ENCODE measurements at regions not wholly inside any gene's neighbourhood (a gene's known extent, or its start where the extent isn't known, plus 50 kb on each side); places are given as distances from the start of the nearest gene placed in this dataset.
"Not testable (repeated sequence)": the region's sequence is repeated elsewhere in the genome, so short reads cannot be mapped to it uniquely, and the experiment has no call there.

DNA sequence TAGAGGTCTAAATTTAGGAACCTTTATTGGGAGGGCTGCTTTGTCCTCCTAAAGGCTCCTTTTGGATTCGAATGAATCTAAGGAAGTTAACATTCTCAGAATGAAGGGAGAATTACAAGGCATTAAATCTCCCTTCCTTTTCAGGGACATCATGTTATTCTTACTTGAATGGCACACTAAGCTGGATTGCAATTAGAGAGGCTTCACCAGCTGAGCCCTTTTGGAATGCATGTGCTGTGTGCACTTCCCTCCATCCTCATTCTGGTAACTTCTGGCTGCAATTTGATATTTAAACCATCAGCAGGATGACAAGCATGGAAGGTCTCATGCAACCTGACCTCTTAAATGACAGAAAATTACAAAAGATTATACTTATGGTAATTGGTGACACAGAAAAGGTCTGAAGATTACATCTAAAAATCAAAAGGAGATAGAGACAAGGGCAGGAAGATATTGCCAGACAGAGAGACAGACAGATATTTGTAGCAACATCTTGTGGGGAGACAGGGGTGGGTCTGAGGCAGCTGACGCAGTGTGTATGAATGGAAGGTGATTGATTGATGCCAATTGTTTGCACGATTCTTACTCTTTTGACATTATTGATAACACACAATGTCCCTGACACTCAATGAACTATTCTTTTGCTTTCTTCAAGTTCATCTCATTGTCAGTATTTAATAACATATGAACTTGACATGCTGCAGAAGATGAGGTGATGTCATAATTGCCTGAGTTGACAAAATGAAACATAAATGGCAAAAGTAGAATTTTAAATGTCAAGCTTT lies 570.8 kb upstream of the GYPC start:
- no peak for DNase-seq (ENCODE audit: low read depth)

DNA sequence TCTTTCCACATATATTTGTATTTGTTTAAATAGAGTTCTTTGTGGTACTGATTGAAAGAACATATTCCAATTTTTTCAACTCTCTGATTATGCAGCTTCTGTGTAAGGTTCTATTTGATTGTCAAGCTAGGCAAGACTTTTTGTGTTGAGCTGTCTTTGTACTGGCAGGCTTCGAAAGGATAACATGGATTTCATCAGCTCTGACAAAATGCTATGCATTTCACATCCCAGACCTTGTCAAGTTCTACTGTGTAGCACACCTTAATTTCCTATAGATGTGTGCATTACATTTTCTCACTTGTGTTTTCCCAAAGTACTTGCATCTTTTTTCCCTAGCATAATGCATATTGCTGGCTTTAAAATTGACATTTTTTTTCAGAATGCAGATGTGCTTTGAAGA lies 555.0 kb upstream of the GYPC start:
- DNase-seq (ENCODE audit: low read depth): no peak

DNA sequence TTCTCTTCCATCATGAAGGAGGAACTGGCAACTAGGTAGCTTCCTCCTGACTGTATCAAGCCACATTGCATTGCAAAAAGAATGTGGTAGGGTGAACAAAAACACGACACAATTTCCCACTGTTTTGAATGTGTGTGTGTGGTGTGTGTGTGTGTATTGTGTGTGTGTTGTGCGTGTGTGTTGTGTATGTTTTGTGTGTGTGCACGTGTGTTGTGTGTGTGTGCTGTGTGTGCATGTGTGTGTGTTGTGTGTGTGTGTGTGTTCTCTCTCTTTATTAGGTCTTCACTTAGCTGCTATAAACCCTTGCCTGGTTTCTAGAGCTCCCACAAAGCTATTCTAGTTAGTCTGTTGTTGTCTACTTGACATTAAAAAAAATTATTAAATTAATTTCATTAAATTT lies 550.0 kb upstream of the GYPC start:
- DNase-seq (ENCODE audit: low read depth): no peak

DNA sequence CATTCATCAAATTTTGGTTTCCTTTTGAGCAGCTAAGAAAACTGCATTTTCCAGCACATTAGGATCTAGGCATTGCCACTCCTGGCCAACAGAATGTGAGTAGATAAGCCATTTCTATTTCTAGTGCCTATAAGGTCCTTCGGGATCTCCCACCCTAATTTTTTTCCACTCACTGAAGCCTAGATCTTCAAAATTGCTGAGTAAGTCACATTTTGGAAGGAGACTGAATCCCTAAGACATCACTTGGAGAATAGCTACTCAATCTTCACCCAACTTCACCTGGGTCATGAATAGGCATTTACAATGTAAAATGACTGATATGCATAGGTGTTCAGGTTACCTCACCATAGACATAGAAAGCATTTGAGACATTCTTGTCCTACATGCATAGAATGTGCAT lies 548.1 kb upstream of the GYPC start:
- no peak for DNase-seq (ENCODE audit: low read depth)

DNA sequence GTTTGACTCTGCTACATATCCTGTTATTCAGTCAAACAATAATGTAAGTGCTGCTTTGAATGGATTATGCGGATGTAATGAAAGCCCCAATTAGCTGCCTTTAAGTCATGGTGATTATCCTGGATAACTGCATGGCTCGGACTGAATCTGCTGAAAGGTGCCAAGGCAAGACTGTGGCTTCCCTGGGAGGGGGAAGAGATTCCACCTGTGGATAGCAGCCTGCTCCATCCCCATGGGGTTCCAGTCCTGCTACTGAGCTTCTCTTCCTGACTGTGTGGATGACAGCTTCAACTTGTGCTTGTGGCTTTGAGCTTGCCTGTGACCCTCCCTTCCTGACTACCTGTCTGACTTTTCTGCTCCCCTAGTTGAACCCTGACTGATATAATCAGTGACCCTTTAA lies 540.0 kb upstream of the GYPC start:
- no peak for DNase-seq (ENCODE audit: low read depth)

DNA sequence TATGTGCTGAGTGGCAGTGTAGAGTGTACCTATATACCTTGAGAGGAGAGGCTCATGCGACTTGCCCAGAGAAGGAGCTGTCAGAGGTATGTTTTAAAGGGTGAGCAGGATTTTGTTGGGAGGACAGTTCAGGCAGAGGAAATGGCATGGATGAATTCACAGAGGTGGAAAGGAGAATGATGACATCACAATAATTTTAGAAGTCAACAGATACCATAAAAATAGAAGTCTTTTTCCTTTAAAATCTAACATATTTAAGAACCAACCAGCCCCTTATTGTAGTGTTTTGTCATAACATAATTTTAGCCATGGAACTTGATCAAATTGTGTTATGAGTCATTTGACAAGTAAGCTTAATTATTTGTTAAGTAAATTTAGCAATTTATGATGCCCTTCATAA lies 538.1 kb upstream of the GYPC start:
- DNase-seq (ENCODE audit: low read depth): no peak

DNA sequence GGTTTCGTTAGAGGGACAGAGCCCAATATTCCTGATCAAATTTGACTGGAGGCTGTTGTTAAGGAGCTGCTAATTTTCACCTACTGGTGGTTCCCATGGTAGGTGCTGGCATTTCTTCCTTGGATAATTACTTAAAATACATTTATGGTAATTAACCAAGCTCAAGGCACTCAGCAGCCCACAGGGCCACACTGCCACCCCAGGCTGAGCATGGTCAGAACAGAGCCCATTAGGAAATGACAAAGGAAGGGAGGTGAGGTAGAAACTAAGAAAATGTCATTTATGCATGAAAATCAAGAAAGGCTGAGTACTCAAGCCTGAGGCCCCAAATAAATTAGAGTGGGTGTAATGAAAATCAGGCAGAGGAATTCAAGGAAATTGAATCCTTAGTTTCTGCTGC lies 510.2 kb upstream of the GYPC start:
- DNase-seq (ENCODE audit: low read depth): no peak

DNA sequence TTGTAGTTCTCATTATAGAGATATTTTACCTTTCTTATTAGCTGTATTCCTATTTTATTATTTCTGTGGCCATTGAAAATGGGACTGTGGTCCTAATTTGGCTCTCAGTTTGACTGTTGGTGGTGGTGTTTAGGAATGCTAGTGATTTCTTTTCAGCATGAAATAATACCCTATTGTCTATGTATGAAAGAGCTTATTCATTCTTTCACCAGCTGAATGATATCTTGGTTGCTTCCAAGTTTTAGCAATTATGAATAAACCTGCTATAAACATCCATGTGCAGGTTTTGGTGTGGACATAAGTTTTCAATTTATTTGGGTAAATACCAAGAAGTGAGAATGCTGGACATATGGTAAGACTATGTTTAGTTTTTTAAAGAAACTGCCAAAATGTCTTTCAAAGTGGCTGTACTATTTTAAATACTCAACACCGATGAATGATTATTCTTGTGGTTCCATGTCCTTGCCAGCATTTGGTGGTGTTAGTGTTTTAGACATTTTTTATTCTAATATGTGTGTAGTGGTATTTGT lies 501.6 kb upstream of the GYPC start:
- DNase-seq (ENCODE audit: low read depth): no peak

DNA sequence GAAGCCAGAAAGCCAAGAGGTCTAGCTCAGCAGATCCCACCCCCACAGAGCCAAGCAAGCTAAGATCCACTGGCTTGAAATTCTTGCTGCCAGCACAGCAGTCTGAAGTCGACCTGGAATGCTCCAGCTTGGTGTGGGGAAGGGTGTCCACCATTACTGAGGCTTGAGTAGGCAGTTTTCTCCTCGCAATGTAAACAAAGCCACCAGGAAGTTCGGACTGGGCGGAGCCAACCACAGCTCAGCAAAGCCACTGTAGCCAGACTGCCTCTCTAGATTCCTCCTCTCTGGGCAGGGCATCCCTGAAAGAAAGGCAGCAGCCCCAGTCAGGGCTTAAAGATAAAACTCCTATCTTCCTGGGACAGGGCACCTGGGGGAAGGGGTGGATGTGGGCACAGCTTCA lies 495.0 kb upstream of the GYPC start:
- DNase-seq (ENCODE audit: low read depth): not testable (repeated sequence)

DNA sequence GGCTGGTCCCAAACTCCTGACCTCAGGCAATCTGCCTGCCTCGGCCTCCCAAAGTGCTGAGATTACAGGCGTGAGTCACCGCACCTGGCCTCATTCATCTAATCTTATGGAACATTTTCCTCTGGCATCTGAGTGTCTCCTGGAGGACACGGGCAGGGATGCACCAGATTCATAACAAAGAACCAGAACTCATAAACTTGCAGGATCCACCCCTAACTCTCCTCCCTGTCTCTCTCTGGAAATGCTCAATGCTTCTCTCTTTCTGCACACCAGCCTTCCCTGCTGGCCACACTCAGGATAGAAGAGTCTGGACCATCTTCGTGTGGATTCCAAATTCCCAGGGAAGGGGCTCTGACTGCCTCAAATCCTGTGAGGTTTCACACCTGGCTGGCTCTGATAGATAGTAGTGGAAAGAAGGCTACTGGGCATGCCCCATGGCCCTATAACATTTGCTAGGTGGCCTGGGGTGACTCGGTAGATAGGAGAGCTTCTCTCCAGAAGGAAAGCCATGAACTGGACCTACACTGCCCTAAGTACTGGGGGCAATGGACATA lies 483.2 kb upstream of the GYPC start:
- no peak for DNase-seq (ENCODE audit: low read depth)

DNA sequence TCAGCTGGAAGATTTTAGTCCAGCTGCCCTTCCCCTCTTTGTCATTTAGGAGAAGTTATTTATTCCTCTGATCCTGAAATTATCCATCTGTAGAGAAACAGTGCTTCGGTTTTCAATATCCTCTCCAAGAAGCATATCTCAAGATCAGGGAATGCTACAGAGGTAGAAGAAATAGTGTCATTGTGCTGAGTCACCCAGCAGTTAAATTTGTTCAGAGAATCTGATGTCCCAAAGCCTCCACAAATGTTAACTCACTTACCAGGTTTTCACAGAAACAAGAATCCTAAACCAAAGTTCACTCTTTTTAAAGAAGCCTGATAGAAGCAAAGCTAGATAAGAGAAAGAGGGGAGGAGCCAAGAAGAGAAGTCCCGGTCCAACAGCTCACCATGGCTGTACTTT lies 480.7 kb upstream of the GYPC start:
- no peak for DNase-seq (ENCODE audit: low read depth)

DNA sequence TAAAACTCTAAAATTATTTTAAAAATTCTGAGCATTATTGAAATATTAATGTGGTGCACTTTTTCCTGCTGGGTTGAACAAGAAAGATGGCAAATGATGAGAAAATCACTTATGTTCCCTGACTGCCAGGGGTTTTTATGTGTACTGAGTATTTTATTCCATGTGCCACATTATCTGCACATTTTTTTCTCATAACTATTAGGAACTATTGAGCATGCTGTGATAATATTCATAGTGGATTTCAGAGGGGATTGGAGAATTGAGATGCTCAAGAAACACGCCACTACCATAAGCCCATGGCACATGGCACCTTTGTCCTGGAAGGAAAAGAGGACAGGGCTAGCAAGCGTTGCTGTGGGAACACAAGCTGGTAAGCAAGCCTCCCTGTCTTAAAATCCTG lies 478.5 kb upstream of the GYPC start:
- no peak for DNase-seq (ENCODE audit: low read depth)

DNA sequence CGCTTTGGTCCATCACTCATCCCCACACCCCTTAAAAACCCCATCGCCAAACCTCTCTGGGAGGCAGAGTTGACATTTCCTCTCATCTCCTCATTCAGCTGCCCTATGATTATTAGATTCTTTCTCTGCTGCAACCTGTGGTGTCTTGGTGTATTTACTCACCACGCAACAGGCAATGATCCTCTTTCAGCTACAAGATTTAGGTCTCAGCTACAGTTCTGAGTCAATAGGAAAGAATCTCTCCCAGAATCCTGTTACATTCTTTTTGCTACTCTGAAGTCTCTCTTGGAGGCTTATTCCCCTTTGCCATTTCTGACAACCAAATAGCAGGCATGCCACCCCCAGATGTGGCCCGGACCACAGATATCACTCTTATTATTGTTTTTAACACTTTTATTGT lies 468.3 kb upstream of the GYPC start:
- DNase-seq (ENCODE audit: low read depth): no peak

DNA sequence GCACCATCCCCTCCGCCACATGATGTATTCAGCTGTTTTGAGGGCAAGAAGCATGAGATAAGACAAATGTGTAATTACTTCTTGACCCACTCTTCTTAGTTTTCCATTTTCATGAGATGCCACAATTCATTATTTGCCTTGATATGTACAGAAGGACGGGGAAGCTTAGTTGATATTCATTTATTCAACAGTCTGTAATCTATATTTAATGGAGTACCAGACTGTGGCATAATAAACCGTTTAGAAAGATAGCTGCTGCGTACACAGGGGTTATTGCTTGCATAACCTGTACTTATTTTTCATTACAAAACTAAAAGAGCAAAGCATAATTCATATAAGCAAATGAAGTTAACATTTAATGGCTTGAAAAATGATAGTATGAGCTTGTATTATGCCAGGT lies 466.4 kb upstream of the GYPC start:
- DNase-seq (ENCODE audit: low read depth): no peak

DNA sequence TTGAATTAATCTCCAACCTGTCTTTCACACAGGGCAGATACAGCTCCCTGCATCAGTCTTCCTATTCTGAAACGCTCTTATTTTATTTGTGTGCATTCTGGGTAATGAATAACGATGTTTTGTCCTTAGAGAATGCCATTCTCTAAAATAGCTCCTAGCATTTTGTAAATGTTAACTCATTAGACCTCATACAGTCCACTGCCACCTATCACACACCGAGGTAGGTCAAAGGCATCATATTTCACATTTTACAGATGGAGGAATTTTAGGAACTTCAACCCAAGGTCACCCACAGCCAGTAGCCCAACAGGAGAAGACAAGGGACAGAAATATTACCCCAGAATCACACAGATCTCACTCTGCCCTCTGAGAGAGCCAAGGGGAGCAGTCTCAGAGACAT lies 455.4 kb upstream of the GYPC start:
- DNase-seq (ENCODE audit: low read depth): no peak

DNA sequence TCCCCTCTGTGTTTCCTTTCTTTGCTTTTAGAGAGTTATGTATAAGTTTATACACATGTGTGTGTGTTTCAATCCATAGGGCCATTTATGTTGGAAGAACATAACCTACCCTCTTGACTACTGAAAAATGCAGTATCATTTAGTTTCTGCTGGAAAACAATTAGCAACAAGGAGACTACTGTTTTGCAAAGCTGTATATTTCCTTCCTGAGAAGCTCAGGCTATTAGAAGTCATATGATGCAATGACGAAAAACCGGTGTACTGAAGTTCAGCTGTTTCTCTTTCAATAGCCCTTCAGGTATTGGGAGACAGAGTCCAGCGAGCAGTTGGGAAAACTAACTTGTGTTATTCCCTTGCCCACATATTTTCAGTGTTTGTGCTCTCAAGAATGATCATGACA lies 447.7 kb upstream of the GYPC start:
- DNase-seq (ENCODE audit: low read depth): no peak

DNA sequence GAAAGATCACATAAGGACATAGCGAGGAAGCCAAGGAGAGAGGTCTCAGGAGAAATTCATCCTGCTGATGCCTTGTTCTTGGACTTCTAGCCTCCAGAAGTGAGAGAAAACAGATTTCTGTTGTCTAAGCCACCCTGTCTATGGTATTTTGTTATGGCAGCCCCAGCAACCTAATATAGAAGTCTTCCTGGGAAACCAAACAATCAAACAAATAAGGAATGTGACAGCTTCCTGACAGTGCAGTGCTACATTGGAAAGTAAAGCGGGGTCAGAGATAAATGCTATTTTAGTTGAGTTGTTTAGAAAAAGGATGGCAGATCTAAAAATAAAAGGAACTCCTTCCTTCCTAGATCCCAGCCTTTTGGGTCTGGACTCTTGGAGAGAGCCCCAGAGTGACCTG lies 443.2 kb upstream of the GYPC start:
- no peak for DNase-seq (ENCODE audit: low read depth)

DNA sequence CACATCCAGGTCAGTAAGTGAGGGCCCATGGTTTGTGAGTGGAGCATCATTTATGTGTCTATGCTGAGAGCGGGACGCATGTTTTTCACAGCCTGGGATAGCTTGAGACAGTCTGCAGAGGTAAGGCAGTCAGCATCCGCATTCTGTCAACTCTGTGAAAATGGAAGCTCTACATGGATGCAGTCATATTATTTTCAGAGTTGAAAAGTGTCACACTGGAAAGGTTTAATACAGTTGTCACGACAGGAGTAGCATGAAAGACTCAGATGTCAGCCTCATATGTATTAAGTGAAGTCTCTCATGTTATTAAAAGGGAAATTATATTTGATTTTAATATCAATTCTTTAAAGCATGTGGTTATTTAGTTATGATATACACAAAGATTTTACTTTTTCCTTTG lies 436.9 kb upstream of the GYPC start:
- no peak for DNase-seq (ENCODE audit: low read depth)

DNA sequence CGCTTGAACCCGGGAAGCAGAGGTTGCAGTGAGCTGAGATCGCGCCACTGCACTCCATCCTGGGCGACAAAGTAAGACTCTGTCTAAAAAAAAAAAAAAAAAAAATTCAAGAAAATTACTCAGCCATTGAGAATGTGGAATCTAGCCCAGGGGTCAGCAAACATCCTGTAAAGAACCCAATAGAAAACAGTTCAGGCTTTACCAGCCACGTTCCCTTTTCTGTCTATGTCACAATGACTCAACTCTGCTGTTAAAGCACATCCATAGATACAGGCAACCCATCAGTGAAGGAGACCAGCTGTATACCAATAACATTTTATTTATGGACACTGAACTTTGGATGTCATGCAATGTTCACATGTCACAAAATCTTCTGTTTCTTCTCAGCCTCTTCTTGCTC lies 435.6 kb upstream of the GYPC start:
- DNase-seq (ENCODE audit: low read depth): no peak

DNA sequence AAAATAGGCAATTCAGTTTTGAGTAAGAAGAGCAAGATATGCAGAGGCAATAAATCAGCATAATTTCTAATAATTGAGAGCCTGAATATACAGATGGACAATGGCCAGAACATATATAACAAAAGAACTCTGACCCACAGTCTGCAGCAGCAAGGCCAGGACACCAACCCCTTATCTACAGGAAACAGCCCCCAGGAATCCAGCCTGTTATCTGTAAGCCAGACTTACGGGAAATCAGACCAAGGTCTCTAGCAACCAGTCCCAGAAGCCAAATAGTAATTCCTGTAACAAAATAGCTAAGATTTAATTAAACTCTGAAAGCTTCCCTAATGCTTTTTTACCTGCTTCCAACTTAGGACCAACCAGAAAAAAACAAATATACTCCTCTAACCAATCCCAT lies 434.5 kb upstream of the GYPC start:
- no peak for DNase-seq (ENCODE audit: low read depth)

DNA sequence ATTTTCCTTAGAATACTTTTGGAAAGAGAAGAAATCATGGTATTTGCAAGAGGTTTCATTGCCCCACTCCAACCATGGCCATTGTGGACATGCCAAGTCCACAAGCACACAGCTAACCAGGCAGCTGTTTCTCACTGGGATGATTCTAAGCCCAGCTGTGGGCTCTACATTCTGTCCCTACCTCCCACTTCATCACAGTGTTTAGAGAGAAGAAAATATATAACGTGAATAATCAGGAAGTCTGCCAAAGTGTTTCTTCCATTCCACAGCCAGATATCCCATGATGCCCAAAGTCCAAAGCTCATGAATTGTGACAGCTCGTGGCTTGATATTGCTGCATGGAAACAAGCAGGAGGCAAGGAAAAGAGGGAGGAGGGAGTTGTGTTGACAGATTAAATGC lies 433.7 kb upstream of the GYPC start:
- DNase-seq (ENCODE audit: low read depth): no peak

DNA sequence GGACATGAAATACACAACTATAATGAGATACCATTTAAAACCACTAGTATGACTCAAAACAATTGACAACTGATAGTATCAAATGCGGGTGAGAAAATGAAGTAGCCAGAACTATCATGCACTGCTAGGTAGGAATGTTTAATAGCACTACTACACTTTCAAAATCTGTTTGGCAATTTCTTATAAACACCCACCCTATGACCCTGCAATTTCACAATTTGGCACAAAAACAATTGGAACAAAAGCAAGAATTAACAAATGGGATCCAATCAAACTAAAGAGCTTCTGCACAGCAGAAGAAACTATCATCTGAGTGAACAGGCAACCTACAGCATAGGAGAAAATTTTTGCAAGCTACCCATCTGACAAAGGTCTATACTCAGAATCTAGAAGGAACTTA lies 431.2 kb upstream of the GYPC start:
- DNase-seq (ENCODE audit: low read depth): no peak

DNA sequence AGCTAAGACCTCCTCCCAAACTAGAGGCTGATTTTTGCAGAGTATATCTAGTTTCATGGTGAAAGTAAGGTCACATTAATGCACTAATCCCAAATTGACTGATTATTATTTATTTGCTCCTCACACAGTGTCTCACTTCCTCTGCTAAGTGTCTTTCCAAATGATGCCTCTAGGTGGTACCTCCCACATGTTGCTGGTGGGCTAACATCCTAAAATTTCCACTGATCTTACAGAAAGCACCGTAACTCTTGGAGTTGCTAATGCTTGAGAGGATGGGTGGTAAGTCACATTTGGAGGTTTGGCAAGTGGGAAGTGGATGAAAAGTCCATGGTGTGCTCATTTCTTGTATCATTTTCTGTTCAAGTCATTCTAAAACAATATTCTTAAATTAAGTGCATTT lies 428.7 kb upstream of the GYPC start:
- DNase-seq (ENCODE audit: low read depth): no peak

DNA sequence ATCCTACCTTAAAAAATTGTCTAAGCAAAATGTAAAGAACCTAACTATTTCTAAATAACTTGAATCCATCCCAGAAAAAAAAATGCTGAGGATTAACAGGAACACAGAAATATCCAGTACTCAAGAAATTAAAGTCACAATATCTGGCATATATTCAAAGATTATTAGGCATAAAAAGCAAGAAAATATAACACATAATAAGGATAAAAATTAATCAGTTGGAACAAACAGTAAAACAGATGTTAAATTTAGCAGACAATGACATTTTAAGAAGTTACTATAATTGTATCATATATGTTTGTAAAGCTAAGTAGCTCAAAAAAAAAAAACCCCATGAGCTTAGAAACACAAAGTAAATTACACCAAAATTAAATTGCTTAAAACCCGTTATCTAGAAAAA lies 427.4 kb upstream of the GYPC start:
- no peak for DNase-seq (ENCODE audit: low read depth)

All from stimulated activated CD8-positive, alpha-beta memory T cell treated with anti-CD3 and anti-CD28 coated beads, Interleukin-12 subunit alpha, Interleukin-12 subunit beta, amount 100 ng/mL, for 4 hours (primary cell).